Astrocyte of the cerebellum (primary cell): ENCODE measurements at regions not wholly inside any gene's neighbourhood (a gene's known extent, or its start where the extent isn't known, plus 50 kb on each side); places are given as distances from the start of the nearest gene placed in this dataset.

Experiments
- DNase-seq: peaks from one replicate; pipeline ENCODE4 v3.0.0-alpha.2; 2011; ENCODE audit warnings: low read depth
- H3K4me3 ChIP-seq: 2 replicates; pipeline ENCODE4 v1.5.1; 2011; ENCODE audit warnings: mild to moderate bottlenecking, low read depth, low read length, moderate library complexity
- in situ Hi-C: cut with HindIII; loops from 2 replicates; pipeline ENCODE4 v1.10.0; 2017; ENCODE audit warnings: low sequenced_read_pairs
- TF ChIP-seq, protein P1 (sequence below): IDR thresholded peaks from 2 replicates; pipeline ENCODE4 v1.5.1; 2012; ENCODE audit warnings: low read length, low read depth, moderate library complexity, mild to moderate bottlenecking; ENCODE audit errors: missing control alignments

DNA sequence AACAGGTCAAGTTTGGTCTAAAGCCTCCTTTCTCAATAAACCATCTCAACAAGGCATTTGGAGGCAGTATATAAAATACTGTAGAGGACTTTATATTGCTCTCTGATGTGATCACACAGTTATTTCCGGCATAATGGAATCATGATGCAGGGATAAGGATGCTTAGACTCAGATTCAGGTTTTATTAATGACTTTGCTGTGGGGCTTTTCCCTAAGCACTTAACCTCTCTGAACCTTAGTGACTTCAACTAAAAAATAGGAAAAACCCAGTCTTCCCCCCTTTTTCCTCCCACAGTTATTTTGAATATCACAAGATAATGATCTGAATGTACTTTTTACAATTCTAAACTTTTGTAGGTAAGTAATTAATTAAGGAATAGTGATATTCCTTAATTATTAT is 94.8 kb upstream of the TENM4 start:
- DNase-seq, result no peak
- TF ChIP-seq, protein P1, sequence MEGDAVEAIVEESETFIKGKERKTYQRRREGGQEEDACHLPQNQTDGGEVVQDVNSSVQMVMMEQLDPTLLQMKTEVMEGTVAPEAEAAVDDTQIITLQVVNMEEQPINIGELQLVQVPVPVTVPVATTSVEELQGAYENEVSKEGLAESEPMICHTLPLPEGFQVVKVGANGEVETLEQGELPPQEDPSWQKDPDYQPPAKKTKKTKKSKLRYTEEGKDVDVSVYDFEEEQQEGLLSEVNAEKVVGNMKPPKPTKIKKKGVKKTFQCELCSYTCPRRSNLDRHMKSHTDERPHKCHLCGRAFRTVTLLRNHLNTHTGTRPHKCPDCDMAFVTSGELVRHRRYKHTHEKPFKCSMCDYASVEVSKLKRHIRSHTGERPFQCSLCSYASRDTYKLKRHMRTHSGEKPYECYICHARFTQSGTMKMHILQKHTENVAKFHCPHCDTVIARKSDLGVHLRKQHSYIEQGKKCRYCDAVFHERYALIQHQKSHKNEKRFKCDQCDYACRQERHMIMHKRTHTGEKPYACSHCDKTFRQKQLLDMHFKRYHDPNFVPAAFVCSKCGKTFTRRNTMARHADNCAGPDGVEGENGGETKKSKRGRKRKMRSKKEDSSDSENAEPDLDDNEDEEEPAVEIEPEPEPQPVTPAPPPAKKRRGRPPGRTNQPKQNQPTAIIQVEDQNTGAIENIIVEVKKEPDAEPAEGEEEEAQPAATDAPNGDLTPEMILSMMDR, result no peak
- in situ Hi-C loops, result no loop called here
- no peak overlapping the region for H3K4me3 ChIP-seq

DNA sequence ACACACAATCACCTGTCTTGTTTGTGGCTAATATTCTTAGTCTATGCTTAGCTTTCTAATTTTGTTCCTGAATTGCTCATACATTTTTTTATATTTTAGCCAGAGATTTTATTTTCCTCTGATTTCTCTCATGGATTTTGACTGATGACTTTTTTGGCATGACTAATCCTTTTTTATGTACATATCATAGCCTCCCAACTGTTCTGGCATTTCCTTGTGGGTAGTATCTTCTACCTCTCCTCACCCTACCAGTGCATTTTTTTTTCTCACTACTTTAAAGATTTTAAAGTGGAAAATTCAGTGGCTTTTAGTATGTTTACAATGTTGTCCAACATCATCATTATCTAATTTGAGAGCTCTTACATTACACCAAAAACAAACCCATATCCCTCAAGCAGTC is 84.4 kb upstream of the TENM4 start:
- no peak for DNase-seq

DNA sequence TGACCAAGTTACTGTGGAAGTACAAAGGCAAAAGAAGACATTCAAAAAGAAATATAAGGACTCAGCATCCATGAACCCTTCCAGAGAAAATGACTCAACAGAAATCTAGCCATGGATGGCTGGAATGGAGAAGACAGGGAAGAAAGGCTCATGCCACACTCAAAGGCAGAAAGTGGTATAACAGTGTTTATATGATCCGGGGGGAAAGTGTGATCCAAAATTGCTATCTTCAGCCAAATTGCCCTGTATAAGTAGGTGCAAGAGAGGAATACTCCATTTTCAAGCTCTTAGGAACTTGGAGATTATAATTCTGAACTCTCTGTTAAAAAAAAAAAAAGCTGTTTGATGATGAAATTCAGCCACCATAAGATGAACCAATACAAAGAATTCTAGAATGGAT is 81.8 kb upstream of the TENM4 start:
- in situ Hi-C loops, result no loop called here
- TF ChIP-seq, protein P1, result no peak
- H3K4me3 ChIP-seq, result no peak overlapping the region
- no peak for DNase-seq

More for the DNA sequence above, 84.4 kb upstream of the TENM4 start:
- in situ Hi-C loops, result no loop called here
- TF ChIP-seq, protein P1, result no peak
- H3K4me3 ChIP-seq, result no peak overlapping the region

DNA sequence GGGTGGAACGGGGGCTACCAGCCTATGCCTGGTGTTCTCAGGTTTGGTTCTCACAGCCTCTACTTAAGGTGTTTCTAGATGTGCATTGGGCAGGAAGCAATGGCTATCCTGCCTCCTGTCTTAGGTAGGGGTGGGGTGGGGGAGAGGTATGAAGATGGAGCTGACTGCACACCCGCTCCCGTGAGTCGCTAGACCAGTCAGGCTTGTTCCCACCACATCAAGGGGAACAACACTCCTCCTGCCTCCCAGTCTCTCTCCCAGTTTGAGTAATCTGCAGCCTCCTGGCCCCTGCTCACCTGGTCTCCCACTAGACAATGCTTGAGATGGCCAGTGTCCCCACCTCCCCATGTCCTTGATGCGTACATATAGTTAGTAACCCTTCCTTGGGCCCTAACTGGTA is 79.3 kb upstream of the TENM4 start:
- DNase-seq, result no peak
- in situ Hi-C loops, result no loop called here
- TF ChIP-seq, protein P1, result no peak
- no peak overlapping the region for H3K4me3 ChIP-seq

DNA sequence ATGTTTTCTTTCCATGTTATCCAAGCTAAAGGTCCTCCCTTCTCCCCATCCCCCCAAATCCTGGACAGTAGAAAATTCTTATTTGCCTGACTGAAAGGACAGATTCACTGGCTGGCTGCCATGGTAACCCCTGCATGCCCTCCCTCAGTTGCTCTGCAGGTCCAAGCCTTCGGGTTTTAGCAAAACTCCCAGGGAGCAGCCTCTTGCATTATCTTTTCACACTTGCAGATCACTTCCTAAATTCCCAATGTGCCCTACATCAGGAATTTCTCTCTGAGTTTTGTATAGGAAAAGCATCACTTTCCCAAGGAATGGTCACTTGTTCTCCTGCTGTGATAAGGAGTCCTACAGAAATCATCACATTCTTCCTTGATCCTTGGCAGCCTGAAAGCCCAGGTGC is 75.0 kb upstream of the TENM4 start:
- no peak for DNase-seq

DNA sequence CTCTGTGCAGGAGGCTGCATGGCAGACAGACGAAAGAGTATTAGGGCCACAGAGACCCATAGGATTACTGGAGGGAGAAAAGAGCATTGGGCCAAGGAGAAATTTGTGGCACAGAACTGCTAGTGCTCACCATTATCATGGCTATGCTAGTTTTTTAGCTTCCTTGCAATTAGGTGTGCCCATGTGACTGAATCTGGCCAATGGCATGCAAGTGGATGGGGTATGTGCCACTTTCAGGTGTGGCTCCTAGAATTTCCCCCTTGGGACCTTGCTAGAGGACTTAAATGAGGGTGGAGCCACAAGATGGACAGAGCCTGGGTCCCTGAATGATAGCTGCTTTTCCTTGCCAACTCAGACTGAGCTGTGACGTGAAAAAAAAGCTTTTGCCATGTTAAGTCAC is 73.9 kb upstream of the TENM4 start:
- in situ Hi-C loops, result no loop called here
- H3K4me3 ChIP-seq, result no peak overlapping the region
- TF ChIP-seq, protein P1, result no peak
- no peak for DNase-seq

More for the DNA sequence above, 75.0 kb upstream of the TENM4 start:
- in situ Hi-C loops, result no loop called here
- TF ChIP-seq, protein P1, result no peak
- H3K4me3 ChIP-seq, result no peak overlapping the region

DNA sequence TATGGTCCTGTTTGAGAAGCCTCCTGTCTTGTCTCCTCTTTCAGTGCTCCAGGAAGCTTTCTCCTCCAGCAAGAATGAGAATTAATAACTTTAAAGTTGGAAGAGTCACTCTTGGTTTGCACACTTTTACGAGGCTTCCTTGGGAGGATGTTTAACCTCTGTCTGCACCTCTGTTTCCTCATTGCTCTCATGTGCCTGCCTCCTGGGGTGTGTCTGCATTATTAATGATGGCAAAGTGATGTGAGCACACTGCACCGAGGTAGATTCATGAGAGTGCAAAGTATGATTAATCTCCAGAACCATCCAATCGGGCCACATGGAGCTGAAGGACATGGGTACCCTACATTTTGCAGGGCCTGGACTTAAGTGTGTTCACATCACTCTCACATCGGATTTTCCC is 73.5 kb upstream of the TENM4 start:
- H3K4me3 ChIP-seq, result no peak overlapping the region
- in situ Hi-C loops, result no loop called here
- DNase-seq, result no peak
- TF ChIP-seq, protein P1, result no peak
